ENCODE measurements at regions not wholly inside any gene's neighbourhood (a gene's known extent, or its start where the extent isn't known, plus 50 kb on each side); places are given as distances from the start of the nearest gene placed in this dataset.
A peak's percentile ranks its signal among the peaks of the same experiment; 100 is the strongest.

DNA sequence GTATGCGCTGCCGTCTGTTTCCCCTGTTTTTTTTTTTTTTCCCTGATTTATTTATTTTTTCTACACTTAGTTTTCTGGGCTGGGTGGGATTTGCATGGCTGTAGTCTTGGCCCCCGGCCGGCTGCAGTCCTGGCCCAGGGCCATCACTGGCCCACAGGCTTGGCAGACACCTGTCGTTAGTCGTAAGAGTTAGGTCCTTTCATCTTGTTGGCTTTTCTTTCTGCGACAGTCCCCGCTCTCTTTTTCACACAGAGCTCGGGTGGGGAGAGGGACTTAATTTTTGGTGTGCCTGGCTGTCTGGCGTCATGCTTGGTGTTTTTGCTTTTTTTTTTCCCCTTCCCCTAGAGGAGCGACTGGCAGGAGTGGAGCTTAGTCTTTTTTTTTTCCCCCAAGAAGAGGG, 183.4 kb downstream of the KLF13 start:
- peak; percentile 74 for DNase-seq

DNA sequence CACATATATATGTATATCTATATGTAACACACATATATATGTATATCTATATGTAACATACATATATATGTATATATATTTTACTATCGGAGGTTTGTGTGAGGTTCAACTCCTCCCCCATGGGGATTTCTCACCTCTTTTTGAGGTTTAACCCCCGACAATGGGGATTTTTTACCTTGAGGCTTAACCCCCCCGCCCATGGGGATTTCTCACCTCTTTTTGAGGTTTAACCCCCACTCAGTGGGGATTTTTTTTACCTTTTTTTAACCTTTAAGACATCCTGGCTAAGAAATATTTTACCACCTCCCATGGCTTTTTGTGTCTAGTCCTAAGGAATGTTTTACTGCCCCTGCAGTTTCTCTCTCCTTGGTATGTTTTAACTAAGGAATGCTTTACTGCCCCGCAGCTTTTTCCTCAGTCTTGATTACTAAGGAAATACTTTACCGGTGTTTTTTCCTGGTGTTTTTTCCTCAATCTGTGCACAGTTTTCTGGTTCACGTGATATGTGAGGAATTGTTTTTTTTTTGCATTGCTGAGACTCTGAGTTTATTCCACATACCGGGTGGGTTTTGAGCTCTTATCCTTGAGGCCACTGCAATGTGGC, 185.2 kb downstream of the KLF13 start:
- DNase-seq = no peak

- DNase-seq = no peak
Measured at GRCh38 chr15:31513178-31513577, 186.5 kb downstream of the KLF13 start.

DNA sequence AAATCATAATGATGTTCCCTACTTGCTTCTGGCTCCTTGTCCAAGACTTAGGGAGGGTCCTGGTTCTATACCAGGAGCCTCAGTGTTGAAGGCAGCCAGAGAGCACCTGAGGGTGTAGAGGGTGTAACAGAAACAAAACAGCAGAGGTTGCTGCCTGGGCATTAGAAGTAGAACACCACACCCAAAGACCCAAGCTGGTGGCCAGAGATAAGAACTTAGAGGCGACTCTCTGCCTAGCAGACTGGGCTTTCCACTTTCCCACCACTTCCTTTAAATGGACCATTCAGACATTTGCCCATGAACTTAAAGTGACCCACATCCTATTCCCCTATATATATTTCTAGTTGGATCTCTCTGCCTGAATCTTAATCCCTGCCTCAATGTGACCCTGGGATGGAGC, 189.8 kb downstream of the KLF13 start:
- no peak for DNase-seq

DNA sequence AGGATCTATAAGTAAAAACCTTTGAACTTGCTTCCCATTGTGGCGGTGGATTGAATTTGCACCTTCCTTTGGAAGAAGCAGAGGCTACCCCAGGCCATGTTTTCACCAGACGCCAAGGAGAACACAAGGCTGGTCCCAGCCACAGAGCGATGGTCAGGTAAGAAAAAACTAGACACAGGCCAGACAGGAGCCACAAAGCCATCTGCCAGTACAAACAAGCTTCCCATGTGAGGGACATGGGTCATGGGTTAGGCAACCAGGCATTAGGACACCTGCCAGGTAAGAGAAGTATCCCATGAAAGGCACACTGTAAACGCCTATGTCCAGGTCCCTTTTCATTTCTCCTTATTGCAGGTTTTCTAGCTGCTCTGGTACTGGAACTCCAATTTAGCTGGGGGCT, 190.2 kb downstream of the KLF13 start:
- no peak for DNase-seq

- no peak for DNase-seq
Measured at GRCh38 chr15:31517711-31518110, 191.1 kb downstream of the KLF13 start.

- no peak for DNase-seq
Measured at GRCh38 chr15:31522028-31522427, 195.4 kb downstream of the KLF13 start.

DNA sequence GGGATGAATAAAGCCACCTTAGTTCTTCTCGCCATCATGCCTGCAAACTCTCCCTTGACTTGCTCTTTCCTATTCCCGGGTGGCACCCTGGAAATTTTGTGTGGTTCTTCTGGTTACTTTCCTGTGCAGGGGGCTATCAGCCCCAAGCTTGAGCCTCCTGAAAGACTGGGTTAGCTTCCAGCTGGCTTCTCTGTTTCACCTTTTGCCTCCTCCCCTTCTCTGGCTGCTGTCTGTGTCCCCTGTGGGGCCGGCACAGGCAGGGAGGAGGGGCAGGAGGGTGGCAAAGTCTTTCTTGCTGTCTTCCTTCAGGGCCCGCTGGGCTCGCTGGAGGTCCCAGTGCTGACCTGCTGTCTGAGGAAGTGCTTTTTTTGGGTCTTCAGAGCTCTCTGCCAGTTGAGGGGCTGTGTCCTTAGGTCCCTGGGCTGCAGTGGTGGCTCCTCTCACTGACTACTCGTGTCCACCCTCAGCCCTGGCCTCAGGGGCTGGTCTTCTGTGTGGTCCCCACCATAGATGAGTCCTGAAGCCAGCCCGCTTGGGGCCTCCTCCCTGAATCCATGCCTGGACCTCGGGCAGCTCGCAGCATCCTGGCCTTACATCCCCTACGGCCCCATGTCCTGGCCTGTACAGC, 196.5 kb downstream of the KLF13 start:
- DNase-seq = no peak

- no peak for DNase-seq
Measured at GRCh38 chr15:31523655-31524049, 197.0 kb downstream of the KLF13 start.

- no peak for DNase-seq
Measured at GRCh38 chr15:31525185-31525695, 198.6 kb downstream of the KLF13 start.

- DNase-seq = no peak
Measured at GRCh38 chr15:31525988-31526665, 199.5 kb downstream of the KLF13 start.

GRCh38 chr15:31526916-31527690, 200.5 kb downstream of the KLF13 start:
- DNase-seq = no peak

DNA sequence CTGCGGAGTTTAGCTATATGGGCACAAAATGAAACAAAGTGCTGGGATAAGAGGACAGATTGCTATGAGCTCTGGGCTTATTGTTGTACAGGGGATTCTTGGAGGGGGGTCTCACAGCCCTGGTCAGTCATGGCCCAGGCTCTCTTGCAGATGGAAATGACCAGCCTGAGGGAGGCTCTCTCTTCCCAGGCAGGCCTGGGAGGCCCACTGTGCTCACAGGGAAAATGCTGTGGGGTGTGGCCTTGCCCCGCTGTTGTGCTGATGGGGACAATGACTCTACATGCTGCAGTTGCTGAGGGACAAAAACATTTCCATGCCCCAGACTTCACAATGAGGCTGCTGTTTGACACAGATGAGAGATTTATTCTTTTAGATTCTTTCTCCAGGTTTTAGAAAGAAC, 202.2 kb downstream of the KLF13 start:
- DNase-seq = no peak

DNA sequence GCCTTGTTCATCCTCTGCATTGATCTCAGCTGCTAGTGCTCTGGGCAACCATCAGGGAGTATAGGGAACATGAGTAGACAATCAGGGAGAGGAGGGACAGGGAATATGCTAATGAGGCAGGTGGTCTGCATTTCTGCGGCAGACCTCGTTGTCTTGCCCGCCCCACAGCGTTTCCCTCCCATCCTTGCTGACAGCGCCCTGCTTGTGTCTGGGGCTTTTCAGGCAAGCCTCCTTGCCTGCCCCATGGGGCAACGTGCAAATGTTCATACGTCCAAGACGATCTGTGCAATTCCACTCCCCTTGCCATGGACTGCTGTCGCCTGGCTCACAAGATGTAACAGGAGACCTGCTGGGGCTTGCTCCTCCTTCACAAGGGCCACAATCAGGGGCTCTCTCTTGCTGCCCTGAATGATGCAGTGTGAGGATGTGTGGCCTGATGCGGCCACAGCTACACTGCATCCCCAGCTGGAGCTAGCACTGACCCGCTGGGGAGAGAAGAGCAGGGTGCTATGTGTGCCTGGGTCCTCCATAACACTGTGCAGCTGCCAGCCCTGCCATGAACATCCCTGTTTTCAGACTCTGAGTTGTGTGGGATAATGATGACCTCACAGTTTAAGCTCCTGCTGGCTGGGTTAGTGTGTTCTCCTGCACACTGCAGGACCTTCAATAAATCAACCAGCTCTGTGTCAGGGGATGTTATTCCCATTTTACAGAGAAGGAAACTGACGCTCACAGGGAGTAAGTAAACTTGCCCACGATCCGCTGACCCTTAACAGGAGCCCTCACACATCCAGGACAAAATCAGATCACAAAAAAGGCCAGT, 211.3 kb downstream of the KLF13 start:
- DNase-seq = no peak

- DNase-seq = no peak
Measured at GRCh38 chr15:31540633-31541032, 214.0 kb downstream of the KLF13 start.

GRCh38 chr15:31544361-31544760, 217.7 kb downstream of the KLF13 start:
- DNase-seq = no peak

GRCh38 chr15:31545257-31545656, 218.6 kb downstream of the KLF13 start:
- no peak for DNase-seq

- DNase-seq = no peak
Measured at GRCh38 chr15:31550211-31550977, 223.8 kb downstream of the KLF13 start.

DNA sequence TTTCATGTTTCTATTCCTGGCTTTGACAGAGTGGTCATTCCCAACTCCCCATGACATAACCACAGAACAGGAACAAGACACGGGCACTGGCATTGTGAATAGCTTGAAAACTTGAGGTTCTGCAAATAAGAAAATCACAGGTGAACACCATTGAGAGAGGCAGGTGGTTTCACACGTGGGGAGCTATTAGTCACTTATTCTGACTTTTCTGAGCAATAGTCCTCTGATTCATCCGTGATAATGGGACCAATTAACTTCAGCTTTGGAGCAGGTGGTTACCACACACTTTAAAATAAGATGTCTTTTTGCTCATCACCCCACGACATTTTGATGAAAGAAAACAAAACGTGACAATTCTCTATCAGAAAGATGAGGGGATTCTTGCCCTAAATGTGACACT, 224.7 kb downstream of the KLF13 start:
- DNase-seq = no peak

DNA sequence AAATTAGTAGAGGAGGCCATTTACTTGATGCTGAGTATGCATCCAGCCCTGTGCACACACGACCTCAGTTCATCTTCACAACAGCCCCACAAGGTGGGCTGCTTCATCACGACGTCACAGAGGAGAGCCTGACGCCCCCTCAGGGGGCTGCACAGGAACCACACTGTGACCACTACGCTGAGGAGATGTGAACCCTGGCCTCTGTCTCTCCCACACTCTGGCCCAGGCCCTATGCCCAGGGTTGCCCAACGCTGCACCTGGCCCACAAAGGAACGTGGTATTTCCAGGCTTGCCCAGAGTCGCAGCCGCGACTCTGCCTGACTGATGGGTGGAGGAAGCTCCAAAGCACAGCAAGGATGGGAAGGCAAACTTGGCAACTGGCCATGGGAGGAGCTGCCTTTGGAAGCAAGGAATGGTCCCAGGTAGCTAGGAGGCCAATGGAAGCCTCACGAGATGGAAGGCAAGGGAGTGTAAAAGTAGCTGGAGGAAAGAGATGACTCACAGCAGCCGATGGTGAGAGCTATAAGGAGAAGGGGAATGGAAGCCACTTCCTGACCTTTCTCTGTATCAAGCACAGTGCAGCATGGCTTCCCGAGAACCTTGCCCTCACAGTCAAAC, 226.0 kb downstream of the KLF13 start:
- no peak for DNase-seq

GRCh38 chr15:31554261-31554660, 227.6 kb downstream of the KLF13 start:
- DNase-seq = no peak

Measured in tongue (tissue), 1 donor.